Muscle of back (tissue), 3 donors: ENCODE measurements at regions not wholly inside any gene's neighbourhood (a gene's known extent, or its start where the extent isn't known, plus 50 kb on each side); places are given as distances from the start of the nearest gene placed in this dataset.
"Not testable (repeated sequence)": the region's sequence is repeated elsewhere in the genome, so short reads cannot be mapped to it uniquely, and the experiment has no call there.

Experiments
- DNase-seq, 3 donors: peaks; one replicate each; pipeline versions ENCODE4 v3.0.0 to v3.0.0-alpha.2; 2013

DNA sequence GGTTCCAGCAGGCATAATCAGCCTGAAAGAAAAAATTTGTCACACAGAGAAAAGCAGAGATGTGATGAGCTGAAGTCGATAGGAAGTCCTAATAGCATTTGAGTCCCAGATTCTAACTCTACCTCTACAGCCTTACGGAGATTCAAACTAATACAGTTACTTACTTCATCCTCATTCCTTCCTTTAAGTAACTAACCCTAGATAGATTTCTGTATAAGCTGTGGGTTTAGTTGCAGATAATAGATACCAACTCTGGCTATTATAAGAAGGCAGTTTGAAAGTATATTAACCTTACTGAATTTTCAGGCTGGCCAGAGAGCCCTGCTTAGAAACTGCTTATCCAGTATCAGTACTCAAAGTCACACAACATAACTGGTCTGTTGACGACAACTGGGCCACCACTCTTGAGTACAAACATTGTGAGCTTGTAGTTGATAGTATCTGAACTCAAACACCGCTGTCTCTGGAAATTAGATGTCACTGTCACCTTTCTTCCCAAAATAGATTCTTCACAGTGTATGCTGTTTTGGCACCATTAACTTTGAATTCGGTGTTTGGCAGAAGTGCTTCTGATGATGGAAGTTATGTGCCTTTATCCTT, 484.3 kb downstream of the DIPK2A start:
- DNase-seq = no peak

DNA sequence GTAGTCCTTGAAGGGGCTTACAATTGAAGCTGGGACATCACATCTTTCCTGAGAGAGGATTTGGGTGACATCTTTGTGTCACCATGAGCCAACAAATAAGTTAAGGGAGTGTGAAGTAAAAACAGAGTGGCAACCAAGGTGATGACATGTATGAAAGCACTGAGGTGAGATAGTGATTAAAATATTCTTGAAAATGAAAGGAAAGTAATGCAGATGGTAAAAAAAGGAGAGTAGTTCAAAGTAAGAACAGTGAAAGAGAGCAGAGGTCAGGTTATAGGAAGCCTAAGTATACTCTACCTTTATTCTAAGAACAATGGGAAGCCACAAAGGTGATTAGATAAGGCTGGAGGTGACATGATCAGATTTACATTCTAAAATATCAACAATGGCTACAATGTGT, 486.1 kb downstream of the DIPK2A start:
- no peak for DNase-seq

DNA sequence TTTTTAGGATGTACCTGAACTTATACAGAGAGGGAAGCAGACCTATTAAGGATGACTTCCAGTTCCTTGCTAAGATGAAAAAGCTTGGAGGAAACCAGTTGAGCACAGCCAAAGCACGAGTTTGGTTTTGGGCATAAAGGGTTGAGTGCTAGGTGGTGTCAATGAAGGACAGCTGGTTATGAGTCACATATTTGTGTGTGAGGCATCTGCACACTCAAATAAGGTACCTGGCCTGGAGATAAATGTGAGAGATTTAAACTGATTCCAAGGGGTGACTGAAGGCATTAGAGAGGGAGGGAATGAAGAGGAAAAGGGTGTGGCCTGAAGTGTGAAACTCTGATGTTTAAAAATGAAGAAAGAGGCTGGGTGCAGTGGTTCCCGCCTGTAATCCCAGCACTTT, 486.7 kb downstream of the DIPK2A start:
- no peak for DNase-seq

DNA sequence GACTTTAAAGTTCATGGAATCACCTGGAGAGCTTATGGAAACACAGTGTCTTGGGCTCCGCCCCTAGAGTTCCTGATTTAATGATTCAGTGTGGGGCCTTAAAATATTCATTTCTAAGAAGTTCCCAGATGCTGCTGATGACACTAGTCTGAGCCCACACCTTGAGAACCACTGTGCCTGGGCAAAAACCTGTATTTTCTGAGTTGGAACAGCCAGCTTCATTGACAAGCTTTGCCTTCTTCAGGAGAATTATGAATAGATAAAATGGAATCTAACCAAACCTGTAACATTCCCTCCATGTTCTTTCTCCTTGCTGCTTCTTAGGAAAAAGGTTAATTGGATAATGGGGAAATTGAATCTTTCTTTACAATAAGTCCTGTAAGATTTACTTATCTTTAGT, 490.7 kb downstream of the DIPK2A start:
- no peak for DNase-seq

DNA sequence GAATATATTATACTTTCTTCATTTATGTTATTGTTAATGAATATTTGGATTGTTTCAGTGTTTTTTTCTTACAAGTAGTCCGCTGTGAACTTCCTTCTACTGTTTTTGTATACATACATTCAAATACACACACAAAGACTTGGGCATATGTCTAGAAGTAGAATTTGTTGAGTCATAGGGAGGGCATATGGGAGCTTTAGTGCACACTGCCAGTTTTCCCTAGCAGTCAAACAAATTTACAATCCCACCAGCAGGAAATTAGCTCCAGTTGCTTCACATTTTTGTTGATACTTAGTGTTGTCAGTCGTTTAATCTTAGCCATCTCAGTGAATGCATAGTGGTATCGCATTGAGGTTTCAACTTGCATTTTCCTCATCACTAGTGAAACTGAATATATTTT, 492.3 kb downstream of the DIPK2A start:
- no peak for DNase-seq

DNA sequence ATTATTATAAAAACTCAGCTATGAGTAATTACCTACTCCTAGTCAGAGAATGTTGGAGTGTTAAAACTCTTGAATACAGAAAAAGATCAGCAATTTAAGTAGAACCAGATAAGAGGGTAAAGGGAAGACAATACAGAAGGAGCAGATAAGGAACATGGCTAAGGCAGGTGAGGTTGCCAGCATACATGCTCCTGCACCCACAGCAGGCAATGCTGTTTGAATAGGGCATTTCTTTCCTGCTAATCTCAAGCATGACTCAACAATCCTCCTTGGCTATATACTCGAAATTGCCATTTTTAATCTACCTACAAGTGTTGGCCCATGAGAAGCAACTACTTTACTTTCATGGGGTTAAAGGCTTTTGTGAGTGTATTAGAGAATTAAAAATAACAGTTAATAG, 494.5 kb downstream of the DIPK2A start:
- DNase-seq = no peak

DNA sequence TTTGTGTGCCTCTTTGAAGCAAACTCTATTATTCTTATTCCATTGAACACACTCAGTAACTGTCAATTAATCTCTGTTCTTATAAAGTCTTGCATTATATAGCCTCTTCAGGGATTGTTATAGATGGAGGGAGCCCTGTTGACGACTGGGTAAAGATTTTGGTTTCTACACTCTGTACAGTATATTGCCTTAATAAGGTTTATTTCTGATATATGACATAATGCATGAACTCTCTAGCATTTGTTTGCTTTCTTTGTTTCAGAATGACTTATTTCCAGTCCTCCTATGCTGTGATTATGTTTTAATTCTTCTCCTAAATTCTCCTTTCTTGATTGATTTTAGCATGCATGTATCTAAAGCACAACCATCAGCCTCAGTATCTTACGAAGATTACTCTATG, 494.9 kb downstream of the DIPK2A start:
- no peak for DNase-seq

DNA sequence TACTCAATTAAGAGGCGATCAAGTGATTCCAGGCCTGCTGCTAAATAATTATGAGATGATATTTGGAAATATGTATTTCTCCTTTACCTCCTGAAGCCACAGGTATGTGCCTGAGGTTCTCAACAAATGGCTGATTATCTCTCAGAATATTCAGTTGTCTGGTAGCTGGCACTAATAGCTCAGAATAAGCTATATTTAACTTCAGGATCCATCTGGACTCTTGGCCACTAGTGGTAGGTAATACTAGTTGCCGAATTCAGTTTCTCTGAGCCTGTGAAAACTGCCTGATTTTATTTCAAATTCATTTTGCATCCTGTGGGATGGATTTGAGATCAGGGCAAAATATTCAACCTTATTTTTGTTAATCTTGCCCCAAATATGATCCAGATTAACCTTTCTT, 499.0 kb downstream of the DIPK2A start:
- no peak for DNase-seq

DNA sequence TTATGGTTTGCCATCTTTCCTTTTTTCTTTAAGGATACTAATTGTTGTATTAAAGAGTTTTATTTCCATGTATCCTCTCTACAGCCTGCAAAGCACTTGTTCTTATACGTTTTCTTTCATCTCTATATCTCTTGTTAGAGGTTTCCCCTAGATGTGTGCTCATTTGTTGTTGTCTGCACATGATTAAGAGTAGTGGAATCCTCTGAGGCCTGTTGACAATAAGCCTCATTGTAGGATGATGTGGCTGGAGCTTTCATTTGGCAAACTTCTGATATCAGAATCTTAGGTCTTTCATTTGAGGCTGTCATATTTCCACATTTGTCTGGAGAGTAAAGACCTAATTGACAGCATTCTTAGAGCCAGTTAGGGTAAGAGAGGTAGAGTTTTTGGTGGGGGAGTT, 506.0 kb downstream of the DIPK2A start:
- no peak for DNase-seq

DNA sequence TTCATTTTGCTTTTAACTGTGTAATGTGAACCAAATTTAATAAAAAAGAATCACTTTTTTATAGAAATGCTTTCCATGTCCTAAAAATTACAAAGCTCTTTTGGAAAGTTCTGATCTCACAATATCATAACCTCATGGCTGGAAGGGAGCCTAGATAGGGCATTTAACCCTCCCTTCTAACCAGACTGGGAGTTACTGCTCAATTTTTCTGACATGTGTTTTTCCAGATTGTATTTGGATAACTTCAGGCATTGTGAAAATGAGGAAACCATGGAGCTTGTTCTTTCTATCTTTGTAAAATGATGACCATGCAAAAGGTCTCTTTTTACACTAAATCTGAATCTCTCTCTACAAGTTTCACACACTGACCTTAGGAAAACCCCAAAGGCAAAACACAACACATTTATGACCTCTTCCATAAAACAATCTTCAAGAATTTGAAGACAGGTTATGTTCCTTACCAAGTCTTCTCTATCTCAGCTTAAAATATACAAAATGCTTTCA, 508.8 kb downstream of the DIPK2A start:
- DNase-seq = peak in 1 of 3 donors; percentile 8

DNA sequence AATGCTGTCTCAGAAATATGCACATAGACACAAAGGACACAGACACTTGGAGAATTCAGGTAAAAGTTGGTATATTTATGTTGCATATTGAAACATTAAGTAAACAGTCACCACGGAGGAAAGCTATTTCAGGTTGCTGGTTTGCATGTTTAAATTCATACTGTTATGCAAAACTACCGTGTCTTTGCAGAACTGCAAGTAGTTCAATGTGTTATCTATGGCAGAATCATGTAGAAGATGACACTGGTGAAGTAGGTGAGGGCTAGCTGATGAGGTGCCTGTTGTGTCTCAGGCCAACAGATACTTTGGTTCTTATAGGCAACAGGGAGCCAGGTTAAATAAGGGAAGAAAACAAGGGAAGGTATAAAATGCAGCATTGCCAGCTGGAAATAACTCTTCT, 511.3 kb downstream of the DIPK2A start:
- no peak for DNase-seq

DNA sequence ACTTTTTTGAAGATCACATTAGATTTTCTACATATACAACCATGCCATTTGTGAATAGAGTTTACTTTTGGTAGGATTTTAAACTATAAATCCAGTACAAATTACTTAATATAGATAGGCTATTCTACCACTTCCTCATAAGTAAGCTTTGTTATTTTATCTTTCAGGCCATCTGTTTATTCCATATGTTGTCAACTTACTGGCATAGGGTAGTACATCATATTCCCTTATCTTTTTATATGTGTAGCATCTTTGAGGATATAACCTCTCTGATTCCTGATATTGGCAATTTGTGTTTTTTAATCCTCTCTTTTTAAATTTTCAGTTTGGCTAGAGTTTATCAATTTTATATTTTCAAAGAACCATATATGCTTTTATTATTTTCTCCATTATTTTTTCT, 515.4 kb downstream of the DIPK2A start:
- no peak for DNase-seq

DNA sequence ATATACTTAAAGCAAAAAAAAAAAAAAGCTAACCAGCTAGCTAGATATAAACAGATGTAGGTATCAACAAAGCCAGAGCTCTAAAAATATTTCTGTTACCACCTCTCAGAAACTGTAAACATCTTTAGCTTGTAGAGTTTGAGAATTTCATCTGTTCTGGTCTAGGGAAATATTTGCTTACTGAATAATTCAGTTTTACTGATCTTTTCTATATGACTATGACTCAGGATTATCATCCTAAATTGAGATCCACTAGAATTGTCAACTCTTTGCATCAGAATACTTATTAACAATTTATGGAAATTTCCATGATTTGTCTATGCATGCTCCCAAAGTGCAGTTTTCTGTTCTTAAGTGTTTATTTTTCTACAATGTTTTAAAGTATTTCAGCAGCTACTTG, 517.3 kb downstream of the DIPK2A start:
- no peak for DNase-seq

DNA sequence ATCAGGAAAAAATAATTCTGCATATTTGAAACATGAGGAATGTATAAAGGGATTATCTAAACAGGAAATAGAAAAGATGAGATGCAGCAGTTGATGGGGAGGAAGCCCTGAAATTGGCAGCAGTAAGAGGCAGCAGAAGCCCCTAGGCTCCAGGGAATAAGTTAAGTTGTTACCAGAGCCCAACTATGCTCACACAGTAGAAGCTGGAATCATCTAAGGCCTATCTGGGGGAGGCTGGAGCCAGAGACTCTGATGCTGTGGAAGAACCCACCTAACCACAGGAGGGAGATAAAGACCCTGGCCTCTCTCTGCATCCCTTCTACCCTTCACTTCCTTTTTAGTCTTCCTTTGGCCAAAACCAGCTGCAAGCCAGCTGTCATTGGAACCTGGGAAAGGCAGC, 519.7 kb downstream of the DIPK2A start:
- DNase-seq = peak in 1 of 3 donors; percentile 31

DNA sequence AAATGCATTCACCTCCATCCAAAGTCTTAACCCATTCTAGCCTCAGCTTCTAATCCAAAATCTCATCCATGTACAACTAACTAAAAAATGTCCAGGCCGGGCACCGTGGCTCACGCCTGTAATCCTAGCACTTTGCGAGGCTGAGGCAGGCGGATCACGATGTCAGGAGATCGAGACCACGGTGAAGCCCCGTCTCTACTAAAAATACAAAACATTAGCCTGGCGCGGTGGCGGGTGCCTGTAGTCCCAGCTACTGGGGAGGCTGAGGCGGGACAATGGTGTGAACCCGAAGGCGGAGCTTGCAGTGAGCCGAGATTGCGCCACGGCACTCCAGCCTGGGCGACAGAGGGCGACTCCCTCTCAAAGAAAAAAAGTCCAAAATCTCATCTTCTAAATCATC, 523.0 kb downstream of the DIPK2A start:
- not testable (repeated sequence) for DNase-seq

DNA sequence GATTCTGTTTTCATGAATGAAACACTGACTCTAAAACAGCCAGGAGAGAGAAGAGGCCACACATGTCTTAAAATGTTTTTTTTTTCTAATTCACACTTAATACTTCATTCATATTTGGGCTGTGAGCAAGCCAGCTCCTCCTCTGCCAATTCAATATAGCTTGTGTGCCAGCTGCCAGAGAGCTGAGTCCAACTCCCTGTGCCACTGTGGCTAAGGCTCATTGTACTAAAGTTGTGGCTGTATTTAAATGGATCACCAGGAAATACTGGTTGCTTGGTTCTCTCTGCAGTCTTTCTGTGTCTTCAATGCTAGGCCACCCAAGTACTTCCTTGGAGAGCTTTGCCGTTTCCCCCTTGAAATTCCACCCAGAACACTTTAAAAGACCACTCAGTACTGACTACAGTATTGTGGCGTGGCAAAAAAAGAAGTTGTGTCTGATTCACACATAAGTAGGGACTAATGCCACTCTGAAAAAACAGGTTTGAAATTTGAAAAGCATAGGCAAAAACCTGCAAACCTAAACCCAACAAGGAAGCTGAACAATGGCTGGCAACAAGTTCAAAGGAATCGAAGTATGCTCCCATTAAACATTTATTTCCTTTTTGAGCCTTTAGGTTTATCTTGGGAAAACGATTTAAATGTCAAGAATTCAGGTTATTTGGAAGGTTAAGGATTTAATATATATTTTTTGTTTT, 524.7 kb downstream of the DIPK2A start:
- peak in 1 of 3 donors; percentile 11 for DNase-seq

DNA sequence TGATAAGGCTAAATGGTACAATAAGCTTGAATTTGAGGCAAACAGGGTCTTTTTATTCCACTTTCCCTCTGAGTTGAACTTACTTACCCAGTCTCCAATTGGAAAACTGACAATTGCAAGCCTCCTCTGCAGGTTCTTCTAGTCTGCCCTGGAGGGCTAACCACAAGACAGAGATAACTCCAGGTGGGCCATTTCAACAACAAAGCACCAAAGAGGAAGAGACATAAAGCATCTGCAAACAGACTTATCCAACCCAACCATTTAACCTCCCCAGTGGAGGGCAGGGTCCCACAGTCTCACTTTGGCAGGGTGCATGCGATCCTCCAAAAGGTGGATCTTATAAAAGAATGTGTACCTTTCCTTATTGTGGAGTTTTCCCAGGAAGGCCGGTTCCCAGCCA, 525.8 kb downstream of the DIPK2A start:
- no peak for DNase-seq

DNA sequence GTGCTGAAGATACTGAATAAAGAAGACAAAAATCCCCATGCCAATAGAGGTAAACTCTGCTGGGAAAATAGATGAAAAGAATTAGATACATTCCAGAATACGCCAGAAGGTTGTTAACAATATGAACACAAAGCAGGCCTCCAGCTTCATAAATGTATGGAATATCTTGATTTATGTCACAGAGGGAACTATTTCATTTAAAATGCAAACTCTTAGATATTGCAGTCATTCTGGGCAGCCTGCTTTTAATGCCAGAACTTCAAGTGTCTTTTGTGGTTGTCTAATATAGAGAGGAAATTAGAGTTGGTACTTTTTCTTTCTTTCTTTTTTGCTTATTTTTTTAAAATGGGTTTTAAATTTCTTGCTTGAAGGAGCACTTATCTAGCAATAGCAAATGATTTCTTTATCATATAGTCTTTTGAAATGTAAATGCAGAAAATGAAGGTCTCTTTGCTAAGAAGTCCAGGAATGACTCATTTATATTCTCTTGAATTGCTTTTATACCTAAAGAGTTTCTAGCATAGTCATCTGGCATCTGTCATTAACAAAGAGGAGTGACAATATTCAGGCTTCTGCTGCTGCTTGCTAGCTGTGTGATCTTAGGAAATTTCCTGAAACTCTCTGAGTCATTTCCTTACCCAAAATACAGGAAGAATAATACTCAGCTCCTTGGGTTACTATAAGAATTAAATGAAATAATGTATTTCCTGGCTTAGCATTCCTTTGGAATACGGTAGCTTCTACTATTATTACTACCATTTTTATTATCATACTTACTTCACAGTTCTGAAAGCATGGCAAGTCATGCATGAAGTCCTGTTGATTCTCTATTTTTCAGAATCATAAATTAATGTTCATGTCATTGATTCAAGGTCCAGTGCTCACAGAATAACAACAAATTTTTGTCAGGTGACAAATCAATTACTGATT, 527.6 kb downstream of the DIPK2A start:
- DNase-seq = no peak

DNA sequence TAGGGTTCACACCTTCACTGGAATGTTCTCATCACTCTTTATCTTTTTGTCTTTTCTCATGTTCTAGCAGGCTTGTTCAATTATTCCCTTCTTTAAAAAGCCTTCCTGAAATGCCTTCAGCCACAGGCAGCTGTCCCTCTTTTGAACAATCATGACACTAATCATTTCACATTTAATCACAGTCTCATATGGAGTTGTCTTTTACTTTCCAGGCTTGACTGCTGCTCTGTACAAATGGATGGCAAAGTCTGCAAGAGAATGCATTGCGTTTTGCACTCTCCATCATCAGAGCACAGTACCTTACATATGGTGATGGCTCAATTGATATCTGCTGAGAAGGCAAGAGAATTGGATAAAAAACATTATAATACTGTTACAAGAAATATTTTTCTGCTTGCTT, 529.8 kb downstream of the DIPK2A start:
- DNase-seq = no peak

DNA sequence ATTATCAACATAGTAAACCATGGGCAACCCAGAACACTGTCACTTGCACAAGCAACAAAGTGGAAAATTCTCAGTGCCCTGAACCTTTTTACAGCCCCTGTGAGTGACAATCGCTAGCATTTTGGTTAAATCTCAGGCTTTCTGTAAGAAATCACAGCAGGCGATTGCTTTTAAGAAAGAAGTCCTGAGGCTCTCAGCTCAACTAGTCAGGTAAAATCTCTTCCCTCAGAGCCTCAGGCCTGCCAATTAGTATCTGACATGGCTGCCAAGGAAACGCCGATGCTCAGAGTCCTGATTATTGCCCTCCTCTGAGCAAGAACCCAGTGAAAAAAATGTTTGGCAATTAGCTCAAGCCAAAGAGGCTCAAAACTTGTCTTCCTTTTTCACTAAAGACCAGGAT, 530.8 kb downstream of the DIPK2A start:
- DNase-seq = no peak

DNA sequence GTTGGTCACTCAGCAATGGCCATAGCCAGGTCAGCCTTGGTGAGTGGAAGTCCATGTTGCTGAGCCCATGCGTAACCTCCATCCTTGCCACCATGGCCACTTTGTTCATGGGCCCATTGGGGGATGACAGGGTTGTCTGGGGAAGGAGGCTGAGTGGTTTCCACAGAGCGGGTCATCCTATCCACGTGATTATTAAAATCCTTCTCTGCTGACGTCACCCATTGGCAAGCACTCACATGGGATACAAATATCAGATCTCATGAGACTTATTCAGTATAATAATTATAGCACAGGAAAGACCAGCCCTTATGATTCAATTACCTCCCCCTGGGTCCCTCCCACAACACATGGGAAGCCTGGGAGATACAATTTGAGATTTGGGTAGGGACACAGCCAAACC, 534.8 kb downstream of the DIPK2A start:
- not testable (repeated sequence) for DNase-seq

DNA sequence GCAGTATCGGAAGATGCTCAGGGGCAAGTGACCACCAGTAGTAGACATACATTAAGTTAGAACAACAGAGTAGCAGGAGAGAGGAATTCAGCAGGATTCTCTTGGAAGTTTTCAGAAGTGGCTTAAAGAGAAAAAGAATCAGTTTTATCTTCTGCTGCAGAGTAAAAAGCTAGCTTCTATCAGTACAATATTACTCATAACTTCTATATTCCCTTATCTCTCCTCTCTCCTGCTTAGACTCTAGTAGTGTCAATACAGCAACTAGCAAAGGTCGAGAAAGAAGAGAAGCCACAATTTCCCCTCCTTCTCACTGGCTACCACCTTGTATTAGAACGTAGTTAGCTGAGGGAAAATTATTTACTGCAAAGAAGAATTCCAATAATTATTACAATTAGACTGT, 539.7 kb downstream of the DIPK2A start:
- no peak for DNase-seq

DNA sequence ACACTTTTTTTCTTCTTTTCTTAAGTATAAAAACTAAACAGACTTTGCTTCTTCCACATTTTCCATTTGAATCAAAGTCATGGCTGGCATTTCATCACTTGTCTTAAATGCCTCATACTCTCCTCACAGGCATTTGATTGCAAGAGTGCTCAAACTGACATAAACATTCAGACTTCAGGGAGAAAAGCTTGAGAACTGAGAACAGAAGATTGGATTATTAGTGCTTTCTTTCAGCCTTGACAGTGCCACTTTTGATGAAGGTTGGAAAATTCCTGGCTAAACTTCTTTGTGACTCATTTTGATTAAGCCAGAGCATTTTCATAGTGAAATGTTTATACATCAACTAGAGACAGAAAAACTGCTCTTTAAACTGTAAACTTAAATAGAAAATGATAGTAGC, 544.4 kb downstream of the DIPK2A start:
- no peak for DNase-seq
